ENCODE measurements at regions not wholly inside any gene's neighbourhood (a gene's known extent, or its start where the extent isn't known, plus 50 kb on each side); places are given as distances from the start of the nearest gene placed in this dataset.
"Not testable (repeated sequence)": the region's sequence is repeated elsewhere in the genome, so short reads cannot be mapped to it uniquely, and the experiment has no call there.

GRCh38 chr12:131208425-131208824 is 254.7 kb downstream of the ADGRD1 start:
- TF ChIP-seq CTCF (IDR thresholded peaks at IDR 0.05; ENCODE audit: insufficient read depth, low read length, poor library complexity, severe bottlenecking) = no peak
- no peak overlapping the region for H3K4me3 ChIP-seq (ENCODE audit: low read depth, low read length)
- H3K27me3 ChIP-seq (ENCODE audit: control insufficient read depth, insufficient read depth, low read length) = no peaks in the 10 kb centered on the region
- DNase-seq (ENCODE audit: low read depth) = no peak
- no peaks in the 10 kb centered on the region for H3K36me3 ChIP-seq (ENCODE audit: control insufficient read depth, insufficient read depth, low read length)

- no peaks in the 10 kb centered on the region for H3K27me3 ChIP-seq (ENCODE audit: control insufficient read depth, insufficient read depth, low read length)
Observed at GRCh38 chr12:131209082-131210070, 255.7 kb downstream of the ADGRD1 start.

GRCh38 chr12:131210506-131211339 is 257.0 kb downstream of the ADGRD1 start:
- Histone ChIP-seq H3K36me3 (ENCODE audit: control insufficient read depth, insufficient read depth, low read length) (no peaks in the 10 kb centered on the region), H3K4me3 (ENCODE audit: low read depth, low read length) (no peak overlapping the region), H3K27me3 (ENCODE audit: control insufficient read depth, insufficient read depth, low read length) (no peaks in the 10 kb centered on the region)
- no peak for DNase-seq (ENCODE audit: low read depth)
- TF ChIP-seq CTCF (IDR thresholded peaks at IDR 0.05; ENCODE audit: insufficient read depth, low read length, poor library complexity, severe bottlenecking) = no peak

More at GRCh38 chr12:131209082-131210070, 255.7 kb downstream of the ADGRD1 start:
- Histone ChIP-seq H3K36me3 (ENCODE audit: control insufficient read depth, insufficient read depth, low read length) (no peaks in the 10 kb centered on the region), H3K4me3 (ENCODE audit: low read depth, low read length) (no peak overlapping the region)
- DNase-seq (ENCODE audit: low read depth) = no peak
- no peak for TF ChIP-seq CTCF (IDR thresholded peaks at IDR 0.05; ENCODE audit: insufficient read depth, low read length, poor library complexity, severe bottlenecking)

- Histone ChIP-seq H3K27me3 (ENCODE audit: control insufficient read depth, insufficient read depth, low read length) (no peaks in the 10 kb centered on the region), H3K4me3 (ENCODE audit: low read depth, low read length) (no peak overlapping the region), H3K36me3 (ENCODE audit: control insufficient read depth, insufficient read depth, low read length) (no peaks in the 10 kb centered on the region)
- DNase-seq (ENCODE audit: low read depth) = no peak
- TF ChIP-seq CTCF (IDR thresholded peaks at IDR 0.05; ENCODE audit: insufficient read depth, low read length, poor library complexity, severe bottlenecking) = no peak
Observed at GRCh38 chr12:131211340-131211938, 257.7 kb downstream of the ADGRD1 start.

GRCh38 chr12:131213896-131214442 is 260.3 kb downstream of the ADGRD1 start:
- Histone ChIP-seq H3K4me3 (ENCODE audit: low read depth, low read length) (no peak overlapping the region), H3K27me3 (ENCODE audit: control insufficient read depth, insufficient read depth, low read length) (peaks cover 3% of the 10 kb centered on the region), H3K36me3 (ENCODE audit: control insufficient read depth, insufficient read depth, low read length) (no peaks in the 10 kb centered on the region)
- TF ChIP-seq CTCF (IDR thresholded peaks at IDR 0.05; ENCODE audit: insufficient read depth, low read length, poor library complexity, severe bottlenecking) = no peak
- DNase-seq (ENCODE audit: low read depth) = no peak

GRCh38 chr12:131214936-131215335 is 261.2 kb downstream of the ADGRD1 start:
- not testable (repeated sequence) for DNase-seq (ENCODE audit: low read depth); H3K36me3 ChIP-seq (ENCODE audit: control insufficient read depth, insufficient read depth, low read length); H3K27me3 ChIP-seq (ENCODE audit: control insufficient read depth, insufficient read depth, low read length); H3K4me3 ChIP-seq (ENCODE audit: low read depth, low read length)

- DNase-seq (ENCODE audit: low read depth); H3K27me3 ChIP-seq (ENCODE audit: control insufficient read depth, insufficient read depth, low read length); H3K36me3 ChIP-seq (ENCODE audit: control insufficient read depth, insufficient read depth, low read length); H3K4me3 ChIP-seq (ENCODE audit: low read depth, low read length): not testable (repeated sequence)
Observed at GRCh38 chr12:131216587-131216986, 262.9 kb downstream of the ADGRD1 start.
